ENCODE measurements at regions not wholly inside any gene's neighbourhood (a gene's known extent, or its start where the extent isn't known, plus 50 kb on each side); places are given as distances from the start of the nearest gene placed in this dataset.

- TF ChIP-seq POLR2AphosphoS5 (IDR thresholded peaks at IDR 0.05; ENCODE audit: borderline replicate concordance, low read depth, low read length) (no peak), EZH2 (IDR thresholded peaks at IDR 0.05) (no peak)
- DNase-seq (ENCODE audit: low read depth, low spot score) = no peak
- Histone ChIP-seq H3K9ac (ENCODE audit: insufficient read length) (no peak overlapping the region), H3K36me3 (ENCODE audit: insufficient read depth, low read length) (no peaks in the 10 kb centered on the region), H3K9me3 (ENCODE audit: low read depth, low read length) (no peaks in the 10 kb centered on the region), H3K27ac (no peak overlapping the region), H3K4me3 (no peak overlapping the region)
Observed at GRCh38 chr9:81532251-81532650, 157.1 kb downstream of the TLE1 start.

GRCh38 chr9:81531511-81531910, 157.8 kb downstream of the TLE1 start:
- Histone ChIP-seq H3K27ac (no peak overlapping the region), H3K4me3 (no peak overlapping the region), H3K36me3 (ENCODE audit: insufficient read depth, low read length) (no peaks in the 10 kb centered on the region), H3K9ac (ENCODE audit: insufficient read length) (no peak overlapping the region), H3K9me3 (ENCODE audit: low read depth, low read length) (no peaks in the 10 kb centered on the region)
- no peak for DNase-seq (ENCODE audit: low read depth, low spot score)
- TF ChIP-seq EZH2 (IDR thresholded peaks at IDR 0.05) (no peak), FOXP2 (optimal IDR thresholded peaks at IDR 0.05; ENCODE audit: control extremely low read depth, extremely low read length, insufficient read depth) (no peak), POLR2AphosphoS5 (IDR thresholded peaks at IDR 0.05; ENCODE audit: borderline replicate concordance, low read depth, low read length) (no peak)

GRCh38 chr9:81530846-81531245, 158.5 kb downstream of the TLE1 start:
- Histone ChIP-seq H3K4me3 (no peak overlapping the region), H3K9me3 (ENCODE audit: low read depth, low read length) (no peaks in the 10 kb centered on the region), H3K36me3 (ENCODE audit: insufficient read depth, low read length) (no peaks in the 10 kb centered on the region), H3K27ac (no peak overlapping the region), H3K9ac (ENCODE audit: insufficient read length) (no peak overlapping the region)
- TF ChIP-seq POLR2AphosphoS5 (IDR thresholded peaks at IDR 0.05; ENCODE audit: borderline replicate concordance, low read depth, low read length) (no peak), FOXP2 (optimal IDR thresholded peaks at IDR 0.05; ENCODE audit: control extremely low read depth, extremely low read length, insufficient read depth) (no peak), EZH2 (IDR thresholded peaks at IDR 0.05) (no peak)
- no peak for DNase-seq (ENCODE audit: low read depth, low spot score)

GRCh38 chr9:81530310-81530810, 159.0 kb downstream of the TLE1 start:
- TF ChIP-seq EZH2 (IDR thresholded peaks at IDR 0.05) (no peak), FOXP2 (optimal IDR thresholded peaks at IDR 0.05; ENCODE audit: control extremely low read depth, extremely low read length, insufficient read depth) (no peak)
- Histone ChIP-seq H3K36me3 (ENCODE audit: insufficient read depth, low read length) (no peaks in the 10 kb centered on the region), H3K9ac (ENCODE audit: insufficient read length) (no peak overlapping the region), H3K4me3 (no peak overlapping the region), H3K27ac (no peak overlapping the region), H3K9me3 (ENCODE audit: low read depth, low read length) (no peaks in the 10 kb centered on the region)
- DNase-seq (ENCODE audit: low read depth, low spot score) = no peak

GRCh38 chr9:81529556-81530193, 159.7 kb downstream of the TLE1 start:
- no peaks in the 10 kb centered on the region for H3K36me3 ChIP-seq (ENCODE audit: insufficient read depth, low read length)
- H3K4me3 ChIP-seq = no peak overlapping the region
- no peak for DNase-seq (ENCODE audit: low read depth, low spot score)
- H3K9ac ChIP-seq (ENCODE audit: insufficient read length) = no peak overlapping the region
- no peaks in the 10 kb centered on the region for H3K9me3 ChIP-seq (ENCODE audit: low read depth, low read length)
- no peak overlapping the region for H3K27ac ChIP-seq
- no peak for TF ChIP-seq EZH2 (IDR thresholded peaks at IDR 0.05)
- TF ChIP-seq POLR2AphosphoS5 (IDR thresholded peaks at IDR 0.05; ENCODE audit: borderline replicate concordance, low read depth, low read length) = no peak
- no peak for TF ChIP-seq FOXP2 (optimal IDR thresholded peaks at IDR 0.05; ENCODE audit: control extremely low read depth, extremely low read length, insufficient read depth)

GRCh38 chr9:81526587-81526986, 162.8 kb downstream of the TLE1 start:
- Histone ChIP-seq H3K4me3 (no peak overlapping the region), H3K36me3 (ENCODE audit: insufficient read depth, low read length) (no peaks in the 10 kb centered on the region), H3K9me3 (ENCODE audit: low read depth, low read length) (no peaks in the 10 kb centered on the region), H3K9ac (ENCODE audit: insufficient read length) (no peak overlapping the region), H3K27ac (no peak overlapping the region)
- TF ChIP-seq EZH2 (IDR thresholded peaks at IDR 0.05) = no peak
- no peak for TF ChIP-seq FOXP2 (optimal IDR thresholded peaks at IDR 0.05; ENCODE audit: control extremely low read depth, extremely low read length, insufficient read depth)
- TF ChIP-seq POLR2AphosphoS5 (IDR thresholded peaks at IDR 0.05; ENCODE audit: borderline replicate concordance, low read depth, low read length) = no peak
- DNase-seq (ENCODE audit: low read depth, low spot score) = no peak

GRCh38 chr9:81522716-81523551, 166.4 kb downstream of the TLE1 start:
- peak; percentile 26 for DNase-seq (ENCODE audit: low read depth, low spot score)

GRCh38 chr9:81521892-81522291, 167.5 kb downstream of the TLE1 start:
- Histone ChIP-seq H3K9me3 (ENCODE audit: low read depth, low read length) (no peaks in the 10 kb centered on the region), H3K9ac (ENCODE audit: insufficient read length) (no peak overlapping the region), H3K36me3 (ENCODE audit: insufficient read depth, low read length) (no peaks in the 10 kb centered on the region), H3K4me3 (no peak overlapping the region), H3K27ac (no peak overlapping the region)
- no peak for TF ChIP-seq EZH2 (IDR thresholded peaks at IDR 0.05)
- no peak for TF ChIP-seq FOXP2 (optimal IDR thresholded peaks at IDR 0.05; ENCODE audit: control extremely low read depth, extremely low read length, insufficient read depth)
- no peak for TF ChIP-seq POLR2AphosphoS5 (IDR thresholded peaks at IDR 0.05; ENCODE audit: borderline replicate concordance, low read depth, low read length)
- no peak for DNase-seq (ENCODE audit: low read depth, low spot score)

More at GRCh38 chr9:81522716-81523551, 166.4 kb downstream of the TLE1 start:
- no peaks in the 10 kb centered on the region for H3K36me3 ChIP-seq (ENCODE audit: insufficient read depth, low read length)
- no peaks in the 10 kb centered on the region for H3K9me3 ChIP-seq (ENCODE audit: low read depth, low read length)
- no peak overlapping the region for H3K9ac ChIP-seq (ENCODE audit: insufficient read length)
- H3K27ac ChIP-seq = no peak overlapping the region
- TF ChIP-seq POLR2AphosphoS5 (IDR thresholded peaks at IDR 0.05; ENCODE audit: borderline replicate concordance, low read depth, low read length) (no peak), EZH2 (IDR thresholded peaks at IDR 0.05) (no peak), FOXP2 (optimal IDR thresholded peaks at IDR 0.05; ENCODE audit: control extremely low read depth, extremely low read length, insufficient read depth) (no peak)
- H3K4me3 ChIP-seq = no peak overlapping the region
